ENCODE measurements at regions not wholly inside any gene's neighbourhood (a gene's known extent, or its start where the extent isn't known, plus 50 kb on each side); places are given as distances from the start of the nearest gene placed in this dataset.

DNA sequence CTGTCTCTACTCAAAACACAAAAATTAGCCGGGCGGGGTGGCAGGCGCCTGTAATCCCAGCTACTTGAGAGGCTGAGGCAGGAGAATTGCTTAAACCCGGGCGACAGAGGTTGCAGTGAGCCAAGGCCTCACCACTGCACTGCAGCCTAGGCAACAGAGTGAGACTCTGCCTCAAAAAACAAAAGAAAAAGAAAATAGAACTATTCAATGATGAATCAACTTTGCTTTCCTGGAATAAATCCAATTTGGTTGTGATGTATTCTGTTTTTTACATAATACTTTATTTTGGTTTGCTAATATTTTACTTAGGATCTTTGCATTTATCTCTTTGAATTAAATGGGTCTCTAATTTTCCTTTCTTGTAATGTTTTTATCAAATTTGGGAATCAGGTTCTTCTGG lies 86.3 kb upstream of the MBOAT2 start:
- TF ChIP-seq, protein P1, sequence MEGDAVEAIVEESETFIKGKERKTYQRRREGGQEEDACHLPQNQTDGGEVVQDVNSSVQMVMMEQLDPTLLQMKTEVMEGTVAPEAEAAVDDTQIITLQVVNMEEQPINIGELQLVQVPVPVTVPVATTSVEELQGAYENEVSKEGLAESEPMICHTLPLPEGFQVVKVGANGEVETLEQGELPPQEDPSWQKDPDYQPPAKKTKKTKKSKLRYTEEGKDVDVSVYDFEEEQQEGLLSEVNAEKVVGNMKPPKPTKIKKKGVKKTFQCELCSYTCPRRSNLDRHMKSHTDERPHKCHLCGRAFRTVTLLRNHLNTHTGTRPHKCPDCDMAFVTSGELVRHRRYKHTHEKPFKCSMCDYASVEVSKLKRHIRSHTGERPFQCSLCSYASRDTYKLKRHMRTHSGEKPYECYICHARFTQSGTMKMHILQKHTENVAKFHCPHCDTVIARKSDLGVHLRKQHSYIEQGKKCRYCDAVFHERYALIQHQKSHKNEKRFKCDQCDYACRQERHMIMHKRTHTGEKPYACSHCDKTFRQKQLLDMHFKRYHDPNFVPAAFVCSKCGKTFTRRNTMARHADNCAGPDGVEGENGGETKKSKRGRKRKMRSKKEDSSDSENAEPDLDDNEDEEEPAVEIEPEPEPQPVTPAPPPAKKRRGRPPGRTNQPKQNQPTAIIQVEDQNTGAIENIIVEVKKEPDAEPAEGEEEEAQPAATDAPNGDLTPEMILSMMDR (conservative IDR thresholded peaks at IDR 0.05; ENCODE audit: low read depth, low read length) = no peak
- TF ChIP-seq EZH2phosphoT487 (IDR thresholded peaks at IDR 0.05; ENCODE audit: borderline replicate concordance, low read length) (no peak), EZH2 (IDR thresholded peaks at IDR 0.05; ENCODE audit: low read length, unreplicated experiment) (no peak)

Data from PC-3 (cell line).